Activated T-cell treated with anti-CD3 and anti-CD28 coated beads, Interleukin-2, amount 50 U/mL, for 72 hours (primary cell): ENCODE measurements at regions not wholly inside any gene's neighbourhood (a gene's known extent, or its start where the extent isn't known, plus 50 kb on each side); places are given as distances from the start of the nearest gene placed in this dataset.
"Not testable (repeated sequence)": the region's sequence is repeated elsewhere in the genome, so short reads cannot be mapped to it uniquely, and the experiment has no call there.

Experiments
- ATAC-seq, 2 donors: fragments of 150-1000 bp; cut with Tn5 transposase; replicated peaks in 1 of 2; 2 replicates each; pipeline ENCODE4 v1.10.0; 2021; ENCODE audit warnings: moderate library complexity in 2 of 2, mild to moderate bottlenecking in 1 of 2
- DNase-seq, 2 donors: peaks; one replicate each; pipeline ENCODE4 v3.0.0; 2021 to 2022; ENCODE audit warnings: mixed read lengths in 1 of 2
- H3K27ac Mint-ChIP-seq: one replicate; pipeline ENCODE4 v1.8.0; 2022; ENCODE audit warnings: mild to moderate bottlenecking, moderate library complexity, mixed read lengths
- H3K27me3 Mint-ChIP-seq: one replicate; pipeline ENCODE4 v1.8.0; 2022; ENCODE audit warnings: low read depth, mixed read lengths
- H3K36me3 Mint-ChIP-seq, 2 donors: one replicate each; pipeline ENCODE4 v1.8.0; 2022; ENCODE audit warnings: mixed read lengths in 2 of 2, mild to moderate bottlenecking in 1 of 2; ENCODE audit not compliant: insufficient read depth in 2 of 2
- H3K4me1 Mint-ChIP-seq: one replicate; pipeline ENCODE4 v1.8.0; 2022; ENCODE audit warnings: low read depth, mixed read lengths
- H3K4me3 Mint-ChIP-seq, 2 donors: one replicate each; pipeline ENCODE4 v1.8.0; 2022; ENCODE audit warnings: mild to moderate bottlenecking in 2 of 2, mixed read lengths in 2 of 2, moderate library complexity in 2 of 2
- H3K9me3 Mint-ChIP-seq, 2 donors: one replicate each; pipeline ENCODE4 v1.8.0; 2022; ENCODE audit warnings: mixed read lengths in 2 of 2

DNA sequence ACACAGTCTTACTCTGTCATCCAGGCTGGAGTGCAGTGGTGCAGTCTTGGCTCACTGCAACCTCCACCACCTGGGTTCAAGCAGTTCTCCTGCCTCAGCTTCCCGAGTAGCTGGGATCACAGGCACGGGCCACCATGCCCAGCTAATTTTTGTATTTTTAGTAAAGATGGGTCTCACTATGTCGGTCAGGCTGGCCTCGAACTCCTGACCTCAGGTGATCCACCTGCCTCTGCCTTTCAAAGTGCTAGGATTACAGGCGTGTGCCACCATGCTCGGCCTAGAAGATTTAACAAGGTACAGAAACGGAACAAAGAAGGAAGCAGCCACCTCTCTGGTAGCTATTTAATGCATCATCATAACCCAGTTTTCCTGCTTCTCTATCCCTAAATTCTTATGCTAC, 113.8 kb downstream of the LARP7 start:
- not testable (repeated sequence) for DNase-seq, H3K4me1 Mint-ChIP-seq

DNA sequence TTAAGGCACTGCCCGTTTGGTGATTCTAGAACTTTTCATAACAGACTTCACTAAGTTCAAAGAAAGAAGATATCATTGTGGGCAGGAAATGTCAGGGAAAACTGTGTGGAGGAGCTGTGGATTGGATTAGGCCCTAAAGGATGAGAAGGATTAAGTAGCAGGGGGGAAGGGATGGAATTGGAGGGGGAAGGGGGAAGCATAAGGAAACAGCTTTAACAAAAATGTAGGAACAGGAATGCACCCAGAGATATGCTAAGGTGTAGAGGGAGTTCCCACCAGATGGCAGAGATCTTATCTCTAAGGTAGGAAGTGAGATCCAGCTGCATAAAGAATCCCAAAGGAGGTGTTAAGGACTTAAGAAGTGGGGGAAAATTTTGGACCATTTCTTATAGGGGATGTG, 114.5 kb downstream of the LARP7 start:
- no peak overlapping the region for H3K27ac Mint-ChIP-seq
- no peaks in the 10 kb centered on the region for H3K36me3 Mint-ChIP-seq
- H3K4me1 Mint-ChIP-seq, result no peaks in the 10 kb centered on the region
- no peak overlapping the region for H3K4me3 Mint-ChIP-seq
- peaks cover 29% of the 10 kb centered on the region for H3K27me3 Mint-ChIP-seq
- DNase-seq (no peak), ATAC-seq (no peak)
- no peaks in the 10 kb centered on the region for H3K9me3 Mint-ChIP-seq

More for the DNA sequence above, 113.8 kb downstream of the LARP7 start:
- ATAC-seq, H3K27ac Mint-ChIP-seq, H3K36me3 Mint-ChIP-seq, H3K4me3 Mint-ChIP-seq, H3K9me3 Mint-ChIP-seq: not testable (repeated sequence)
- peaks cover 34% of the 10 kb centered on the region for H3K27me3 Mint-ChIP-seq

DNA sequence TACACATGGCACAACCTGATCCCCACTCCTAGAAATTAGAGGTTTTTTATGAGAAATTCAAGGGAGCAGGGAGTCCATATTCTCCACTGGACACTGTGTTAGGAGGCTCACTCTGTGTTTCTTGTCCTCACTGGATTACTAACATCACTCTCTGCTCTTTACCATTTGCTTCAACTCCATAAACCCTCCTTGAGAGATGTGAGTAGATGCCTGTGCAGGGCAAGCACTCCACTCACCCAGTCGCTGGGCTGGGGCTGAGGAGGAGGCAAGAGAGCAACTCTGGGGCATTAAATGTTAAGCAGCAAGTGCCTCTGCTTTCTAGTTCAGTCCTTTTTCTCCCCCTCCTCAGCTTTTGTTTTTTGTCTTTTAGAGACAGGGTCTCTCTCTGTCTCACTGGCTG, 115.1 kb downstream of the LARP7 start:
- Mint-ChIP-seq H3K27me3 (peaks cover 28% of the 10 kb centered on the region), H3K4me3 (no peak overlapping the region), H3K36me3 (no peaks in the 10 kb centered on the region), H3K9me3 (no peaks in the 10 kb centered on the region), H3K27ac (no peak overlapping the region), H3K4me1 (no peaks in the 10 kb centered on the region)
- DNase-seq (no peak), ATAC-seq (no peak)

DNA sequence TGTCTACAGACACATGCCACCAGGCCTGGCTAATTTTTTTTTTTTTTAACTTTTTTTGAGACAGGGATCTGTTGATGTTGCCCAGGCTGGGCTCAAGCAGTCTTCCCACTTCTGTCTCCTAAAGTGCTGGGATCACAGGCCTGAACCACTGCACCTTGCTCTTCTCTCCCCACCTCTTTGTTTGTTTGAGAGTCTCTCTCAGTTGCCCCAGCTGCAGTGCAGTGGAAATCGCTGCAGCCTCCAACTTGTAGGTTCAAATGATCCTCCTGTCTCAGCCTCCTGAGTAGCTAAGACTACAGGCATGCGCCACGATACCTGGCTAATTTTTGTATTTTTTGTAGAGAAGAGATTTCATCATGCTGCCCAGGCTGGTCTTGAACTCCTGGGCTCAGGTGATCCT, 115.6 kb downstream of the LARP7 start:
- no peaks in the 10 kb centered on the region for H3K4me1 Mint-ChIP-seq
- no peak overlapping the region for H3K4me3 Mint-ChIP-seq
- H3K27ac Mint-ChIP-seq, result no peak overlapping the region
- H3K36me3 Mint-ChIP-seq, result no peaks in the 10 kb centered on the region
- ATAC-seq (no peak), DNase-seq (no peak)
- peaks cover 23% of the 10 kb centered on the region for H3K27me3 Mint-ChIP-seq
- no peaks in the 10 kb centered on the region for H3K9me3 Mint-ChIP-seq

DNA sequence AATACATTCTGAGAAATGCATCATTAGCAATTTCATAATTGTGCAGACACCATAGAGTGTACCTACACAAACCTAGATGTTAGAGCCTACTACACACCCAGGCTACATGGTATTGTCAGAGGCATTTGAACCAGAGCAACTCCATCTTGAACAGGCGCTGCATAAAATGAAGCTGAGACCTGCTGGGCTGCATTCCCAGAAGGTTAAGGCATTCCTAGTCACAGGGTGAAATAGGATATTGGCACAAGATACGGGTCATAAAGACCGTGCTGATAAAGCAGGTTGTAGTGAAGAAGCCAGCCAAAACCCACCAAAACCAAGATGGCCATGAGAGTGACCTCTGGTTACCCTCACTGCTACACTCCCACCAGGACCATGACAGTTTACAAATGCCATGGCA, 116.4 kb downstream of the LARP7 start:
- no peaks in the 10 kb centered on the region for H3K9me3 Mint-ChIP-seq
- H3K36me3 Mint-ChIP-seq, result no peaks in the 10 kb centered on the region
- H3K4me3 Mint-ChIP-seq, result no peak overlapping the region
- DNase-seq, result no peak
- no peaks in the 10 kb centered on the region for H3K4me1 Mint-ChIP-seq
- H3K27ac Mint-ChIP-seq, result no peak overlapping the region
- ATAC-seq, result no peak
- H3K27me3 Mint-ChIP-seq, result peaks cover 23% of the 10 kb centered on the region

DNA sequence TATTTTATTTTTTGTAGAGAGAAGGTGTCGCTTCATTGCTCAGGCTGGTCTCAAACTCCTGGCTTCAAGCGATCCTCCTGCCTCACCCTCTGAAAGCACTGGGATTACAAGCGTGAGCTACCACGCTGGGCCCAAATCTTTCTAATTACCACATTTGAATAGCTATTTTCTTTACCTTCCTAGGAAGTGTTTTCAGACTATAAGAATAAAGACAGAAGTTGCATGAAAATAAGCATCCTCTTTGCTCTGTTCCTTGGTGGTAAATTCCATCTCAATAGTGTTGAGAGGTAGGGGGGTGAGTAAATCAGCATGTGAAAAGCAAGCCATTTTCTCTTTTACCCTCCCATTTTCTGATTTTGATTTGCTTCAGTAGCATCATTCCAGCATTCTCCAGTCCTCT, 122.4 kb downstream of the LARP7 start:
- DNase-seq (no peak), ATAC-seq (no peak)
- Mint-ChIP-seq H3K27me3 (peaks cover 6% of the 10 kb centered on the region), H3K27ac (no peak overlapping the region), H3K4me3 (no peak overlapping the region), H3K4me1 (peaks cover 6% of the 10 kb centered on the region), H3K36me3 (no peaks in the 10 kb centered on the region), H3K9me3 (no peaks in the 10 kb centered on the region)

DNA sequence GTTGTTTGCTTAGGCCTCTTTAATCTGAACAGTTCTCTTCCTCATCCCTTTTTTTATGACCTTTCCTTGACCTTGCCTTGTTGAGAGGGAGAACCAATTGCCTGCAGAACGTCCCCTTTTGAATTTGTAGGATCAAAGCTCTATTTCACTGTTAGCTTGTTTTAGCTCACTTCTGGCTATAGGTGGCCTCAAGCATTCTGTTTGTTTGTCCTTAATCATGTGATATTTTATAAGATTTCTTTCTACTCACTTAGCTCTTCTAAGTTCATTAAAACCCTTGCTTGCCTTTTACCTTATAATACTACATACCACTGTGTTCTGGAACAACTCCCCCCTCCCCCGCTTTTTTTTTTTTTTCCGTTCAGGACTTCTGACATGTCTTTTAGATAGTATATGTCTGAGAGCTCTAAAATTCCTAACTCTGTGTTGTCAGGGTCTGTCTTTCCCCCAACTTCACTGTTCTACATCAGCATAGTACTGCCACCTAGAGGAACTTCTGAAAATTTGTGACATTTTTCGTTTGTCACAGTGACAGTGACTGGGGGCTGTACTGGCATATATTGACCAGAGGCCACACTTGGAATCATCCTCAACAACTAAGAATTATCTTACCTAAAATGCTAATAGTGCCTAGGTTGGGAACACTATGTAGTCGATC, 128.5 kb downstream of the LARP7 start:
- H3K27ac Mint-ChIP-seq, result no peak overlapping the region
- H3K4me1 Mint-ChIP-seq, result peaks cover 6% of the 10 kb centered on the region
- ATAC-seq (peak; percentile 43 to 51), DNase-seq (no peak)
- H3K36me3 Mint-ChIP-seq, result no peaks in the 10 kb centered on the region
- peaks cover 6% of the 10 kb centered on the region for H3K27me3 Mint-ChIP-seq
- no peaks in the 10 kb centered on the region for H3K9me3 Mint-ChIP-seq
- H3K4me3 Mint-ChIP-seq, result no peak overlapping the region

DNA sequence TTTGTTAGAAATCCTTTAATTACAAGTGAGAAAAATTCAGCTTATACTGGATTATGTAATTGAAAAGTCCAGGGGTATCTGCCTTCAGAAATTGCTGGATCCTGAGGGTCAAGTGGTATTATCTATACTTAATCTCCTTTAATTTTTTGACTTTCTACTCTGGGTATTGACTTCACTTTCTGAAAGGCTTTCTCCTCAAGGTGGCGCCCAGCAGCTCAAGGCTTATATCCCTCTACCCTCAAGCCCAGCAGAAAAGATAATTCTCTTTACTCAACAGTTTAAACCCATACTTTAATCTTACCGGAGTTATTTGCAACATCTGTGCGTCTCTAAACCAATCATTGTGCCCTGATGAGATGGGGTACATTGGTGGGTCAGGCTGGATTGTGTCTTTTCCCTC, 129.5 kb downstream of the LARP7 start:
- DNase-seq, result peak in 1 of 2 donors; percentile 19
- peak in 1 of 2 donors; percentile 35 for ATAC-seq
- no peaks in the 10 kb centered on the region for H3K9me3 Mint-ChIP-seq
- no peak overlapping the region for H3K4me3 Mint-ChIP-seq
- no peak overlapping the region for H3K27ac Mint-ChIP-seq
- H3K27me3 Mint-ChIP-seq, result peaks cover 6% of the 10 kb centered on the region
- H3K36me3 Mint-ChIP-seq, result no peaks in the 10 kb centered on the region
- H3K4me1 Mint-ChIP-seq, result peaks cover 6% of the 10 kb centered on the region

DNA sequence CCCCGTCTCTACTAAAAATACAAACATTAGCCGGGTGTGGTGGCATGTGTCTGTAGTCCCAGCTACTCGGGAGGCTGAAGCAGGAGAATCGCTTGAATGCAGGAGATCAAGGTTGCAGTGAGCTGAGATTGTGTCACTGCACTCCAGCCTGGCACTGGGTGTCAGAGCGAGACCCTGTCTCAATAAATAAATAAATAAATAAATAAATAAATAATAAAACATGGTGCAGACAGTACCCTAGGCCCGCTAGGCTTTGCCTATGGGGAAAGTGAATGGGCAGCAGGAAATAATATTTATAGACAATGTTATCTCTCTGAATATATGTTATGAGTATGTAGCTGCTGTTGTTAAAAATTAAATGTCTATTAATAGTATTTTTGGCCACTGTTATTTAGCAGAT, 130.4 kb downstream of the LARP7 start:
- Mint-ChIP-seq H3K4me1 (peaks cover 6% of the 10 kb centered on the region), H3K4me3 (no peak overlapping the region), H3K27ac (no peak overlapping the region), H3K9me3 (no peaks in the 10 kb centered on the region), H3K36me3 (no peaks in the 10 kb centered on the region), H3K27me3 (peaks cover 6% of the 10 kb centered on the region)
- DNase-seq, result no peak
- ATAC-seq, result no peak

DNA sequence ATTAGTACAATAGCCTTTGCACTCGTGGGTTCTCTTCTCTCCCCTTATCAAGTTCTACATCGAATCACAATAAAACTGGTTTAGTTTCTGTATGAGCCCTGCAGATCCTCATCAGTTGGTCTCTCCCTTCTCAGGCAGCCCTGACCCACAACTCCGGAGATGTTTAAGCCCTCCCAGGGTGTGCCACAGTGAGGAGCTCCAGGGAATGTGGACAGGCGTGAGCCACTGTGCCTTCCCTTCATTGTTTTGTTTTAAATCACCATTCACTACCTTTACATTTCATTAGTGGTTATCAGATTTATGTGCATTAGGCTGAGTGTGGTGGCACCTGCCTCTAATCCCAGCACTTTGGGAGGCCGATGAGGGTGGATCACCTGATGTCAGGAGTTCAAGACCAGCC, 133.2 kb downstream of the LARP7 start:
- no peaks in the 10 kb centered on the region for H3K27me3 Mint-ChIP-seq
- H3K4me3 Mint-ChIP-seq, result no peak overlapping the region
- no peaks in the 10 kb centered on the region for H3K9me3 Mint-ChIP-seq
- H3K27ac Mint-ChIP-seq, result no peak overlapping the region
- ATAC-seq, result no peak
- no peak for DNase-seq
- H3K4me1 Mint-ChIP-seq, result no peaks in the 10 kb centered on the region
- no peaks in the 10 kb centered on the region for H3K36me3 Mint-ChIP-seq

DNA sequence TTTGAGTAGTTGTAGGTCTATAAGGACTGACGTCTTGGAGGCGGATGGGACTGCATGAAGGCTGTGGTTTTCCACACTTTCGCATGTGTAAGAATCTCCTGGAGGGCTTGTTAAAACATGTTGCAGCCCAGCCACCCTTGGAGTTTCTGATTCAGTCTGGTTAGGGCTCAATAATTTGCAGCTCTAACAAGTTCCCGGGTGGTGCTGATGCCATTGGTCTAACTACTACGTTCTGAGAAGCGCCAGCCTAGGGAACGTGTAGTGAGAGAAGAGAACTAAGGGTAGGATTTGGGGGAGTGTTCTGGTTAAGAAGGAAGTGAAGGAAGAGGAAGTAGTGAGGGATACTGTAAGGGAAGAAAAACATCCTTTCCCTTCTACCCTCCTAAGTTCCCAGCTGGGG, 138.9 kb downstream of the LARP7 start:
- no peaks in the 10 kb centered on the region for H3K36me3 Mint-ChIP-seq
- DNase-seq, result no peak
- ATAC-seq, result no peak
- no peaks in the 10 kb centered on the region for H3K9me3 Mint-ChIP-seq
- H3K27me3 Mint-ChIP-seq, result no peaks in the 10 kb centered on the region
- no peak overlapping the region for H3K27ac Mint-ChIP-seq
- no peaks in the 10 kb centered on the region for H3K4me1 Mint-ChIP-seq
- H3K4me3 Mint-ChIP-seq, result no peak overlapping the region

DNA sequence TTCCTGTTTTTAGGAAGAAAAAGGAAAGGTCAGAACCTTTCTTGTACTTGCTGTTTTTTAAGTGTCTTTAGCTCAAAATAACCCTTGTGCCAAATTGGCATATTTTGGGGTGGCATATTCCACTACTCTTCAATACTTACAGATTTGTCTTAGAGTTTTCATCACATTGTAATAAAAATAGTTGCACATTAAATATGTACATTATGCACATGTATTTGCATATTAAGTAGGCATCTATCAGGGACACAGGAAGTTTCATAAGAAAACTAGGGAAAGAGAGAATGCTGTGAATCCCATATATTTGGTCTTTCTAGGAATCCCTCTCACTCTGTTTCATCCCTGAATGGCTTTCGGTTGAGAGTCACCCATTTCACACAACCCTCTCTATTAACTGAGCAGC, 139.6 kb downstream of the LARP7 start:
- no peak overlapping the region for H3K4me3 Mint-ChIP-seq
- no peak for DNase-seq
- no peak overlapping the region for H3K27ac Mint-ChIP-seq
- H3K27me3 Mint-ChIP-seq, result no peaks in the 10 kb centered on the region
- H3K36me3 Mint-ChIP-seq, result no peaks in the 10 kb centered on the region
- no peaks in the 10 kb centered on the region for H3K9me3 Mint-ChIP-seq
- no peaks in the 10 kb centered on the region for H3K4me1 Mint-ChIP-seq
- no peak for ATAC-seq

DNA sequence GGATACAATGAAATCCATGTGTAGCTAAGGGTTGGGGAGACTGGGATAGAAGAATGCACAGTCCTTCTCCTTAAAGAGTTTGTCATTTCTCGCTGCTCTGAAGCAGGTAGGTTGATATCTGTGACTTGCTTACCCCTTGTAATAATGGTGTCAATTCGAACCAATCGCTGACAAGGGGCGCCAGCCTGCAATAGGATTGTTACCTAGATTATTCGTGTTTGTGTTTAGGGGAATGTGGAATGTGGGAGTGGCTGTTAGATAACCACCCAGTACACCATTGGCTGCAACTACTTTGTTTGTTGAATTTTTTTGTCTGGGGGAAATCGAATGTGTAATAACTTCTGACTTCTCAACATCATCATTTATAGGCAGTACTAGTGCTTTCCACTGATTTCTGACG, 141.6 kb downstream of the LARP7 start:
- DNase-seq (no peak), ATAC-seq (no peak)
- H3K4me1 Mint-ChIP-seq, result no peaks in the 10 kb centered on the region
- H3K4me3 Mint-ChIP-seq, result no peak overlapping the region
- no peaks in the 10 kb centered on the region for H3K9me3 Mint-ChIP-seq
- no peak overlapping the region for H3K27ac Mint-ChIP-seq
- H3K27me3 Mint-ChIP-seq, result no peaks in the 10 kb centered on the region
- no peaks in the 10 kb centered on the region for H3K36me3 Mint-ChIP-seq

DNA sequence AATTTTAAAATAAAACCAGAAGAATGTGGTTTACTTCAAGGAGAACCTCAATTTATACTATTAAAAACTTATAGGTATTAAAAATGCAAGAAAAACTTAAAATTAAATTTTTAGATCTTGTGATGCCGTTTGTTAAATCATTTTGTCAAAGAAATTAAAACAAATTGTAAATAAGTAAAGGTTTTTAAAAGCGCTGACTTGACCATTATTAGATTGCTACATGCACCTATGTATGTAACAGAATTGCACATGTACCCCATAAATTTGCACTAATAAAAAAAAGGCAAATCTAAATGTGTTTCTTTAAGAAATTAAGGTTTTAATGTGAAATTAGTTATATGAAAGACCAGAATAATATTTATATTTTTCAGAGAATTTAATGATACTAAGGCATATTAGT, 156.1 kb downstream of the LARP7 start:
- peaks cover 17% of the 10 kb centered on the region for H3K27me3 Mint-ChIP-seq
- H3K36me3 Mint-ChIP-seq, result no peaks in the 10 kb centered on the region

More for the DNA sequence above, 156.1 kb downstream of the LARP7 start:
- no peak for ATAC-seq
- Mint-ChIP-seq H3K9me3 (no peaks in the 10 kb centered on the region), H3K4me3 (no peak overlapping the region), H3K27ac (no peak overlapping the region), H3K4me1 (no peaks in the 10 kb centered on the region)
- DNase-seq, result no peak
